ENCODE measurements at regions not wholly inside any gene's neighbourhood (a gene's known extent, or its start where the extent isn't known, plus 50 kb on each side); places are given as distances from the start of the nearest gene placed in this dataset.
A peak's percentile ranks its signal among the peaks of the same experiment; 100 is the strongest.
"Not testable (repeated sequence)": the region's sequence is repeated elsewhere in the genome, so short reads cannot be mapped to it uniquely, and the experiment has no call there.

DNA sequence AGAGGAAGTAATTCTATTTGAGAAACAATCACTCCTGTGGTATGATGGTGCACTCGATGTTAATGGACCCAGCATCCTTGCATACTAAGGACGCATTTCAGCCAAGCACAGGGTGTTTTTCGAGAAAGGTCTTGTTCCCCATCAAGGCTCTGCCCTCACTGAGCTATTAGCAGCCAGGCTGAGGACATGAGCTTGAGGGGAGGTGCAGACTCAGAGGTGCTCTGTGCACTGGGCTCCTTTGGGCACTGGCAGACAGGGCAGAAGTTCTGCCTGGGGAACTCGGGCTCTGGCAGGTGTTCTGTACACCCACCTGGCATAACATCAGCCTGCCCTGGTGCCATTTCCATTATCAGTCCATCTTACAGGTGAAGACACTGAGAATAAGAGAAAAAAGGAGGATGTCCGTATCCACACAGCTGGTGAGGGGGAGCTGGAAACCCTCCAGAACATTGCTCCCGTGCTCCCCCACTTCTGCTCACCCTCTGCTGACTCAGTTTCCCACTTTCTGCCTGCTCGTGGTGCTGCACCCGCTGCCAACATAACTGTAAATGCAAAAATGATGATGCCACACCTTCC, 92.7 kb upstream of the RET start:
- DNase-seq (ENCODE audit: insufficient read length, low spot score) (no peak), FAIRE-seq (no peak)

DNA sequence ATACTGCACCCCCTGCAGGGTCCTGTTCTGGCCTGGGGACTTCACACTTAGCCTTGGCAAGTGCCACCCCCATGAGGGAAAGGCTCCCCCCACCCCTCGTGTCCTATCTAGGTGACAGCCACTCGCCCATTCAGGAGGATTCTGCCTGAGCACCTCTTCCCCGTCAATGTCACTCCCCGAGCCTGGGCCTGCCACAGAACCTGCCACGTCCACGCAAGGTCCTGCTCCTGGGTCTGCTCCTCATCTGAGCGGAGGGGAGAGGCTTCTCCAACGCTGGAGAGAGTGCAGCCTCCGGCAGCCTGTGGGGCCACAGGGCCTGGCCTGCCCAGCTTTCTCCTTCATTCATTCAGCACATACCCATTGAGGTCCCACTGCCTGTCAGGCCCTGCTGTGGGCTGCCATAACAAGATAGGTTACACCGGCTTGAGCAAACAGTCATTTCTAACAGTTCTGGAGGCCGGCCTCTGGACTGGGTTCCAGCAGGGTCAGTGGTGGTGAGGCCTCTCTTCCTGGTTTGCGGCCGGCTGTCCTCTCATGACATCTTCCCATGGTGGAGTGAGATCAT, 92.0 kb upstream of the RET start:
- DNase-seq (ENCODE audit: insufficient read length, low spot score) (no peak), FAIRE-seq (no peak)

DNA sequence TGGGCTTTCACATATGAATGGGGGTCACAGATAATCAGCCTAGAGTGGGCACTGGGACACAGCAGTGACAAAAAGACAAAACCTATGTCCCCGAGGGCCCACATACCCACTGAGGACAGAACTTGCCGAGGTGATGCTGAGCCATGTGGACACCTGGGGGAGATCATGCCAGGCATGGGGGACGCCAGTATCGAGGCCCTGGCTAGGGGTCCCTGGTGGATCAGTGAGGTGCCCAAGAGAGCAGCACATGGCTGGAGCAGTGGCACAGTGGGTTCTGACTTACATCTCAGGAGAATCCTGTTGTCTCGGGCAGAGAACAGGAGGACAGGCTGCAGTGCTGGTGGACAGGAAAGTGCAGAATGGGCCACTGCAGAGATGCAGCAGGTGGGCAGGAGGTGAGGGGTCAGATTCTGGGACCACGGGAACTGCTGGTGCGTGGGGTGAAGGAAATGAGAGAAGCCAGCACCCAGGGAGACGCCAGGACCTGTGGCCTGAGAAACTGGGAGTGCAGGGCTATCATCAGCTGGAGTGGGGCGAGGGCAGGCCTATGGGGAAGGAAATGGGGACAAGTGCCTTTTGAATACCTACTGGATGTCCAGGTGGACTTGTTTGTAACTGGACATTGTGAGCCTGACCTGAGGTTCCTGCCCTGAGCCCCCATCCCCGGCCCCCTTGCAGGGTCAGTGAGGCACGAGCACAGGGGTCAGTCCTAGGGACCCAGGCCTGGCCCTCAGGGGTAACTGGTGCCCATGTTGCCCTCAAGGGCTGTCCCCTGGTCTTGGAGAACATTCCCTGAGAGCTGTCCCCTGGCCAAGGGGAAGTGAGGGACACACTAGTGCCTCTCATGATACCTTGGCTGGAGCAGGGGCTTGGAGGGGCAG, 91.2 kb upstream of the RET start:
- DNase-seq (ENCODE audit: insufficient read length, low spot score) (no peak), FAIRE-seq (no peak)

DNA sequence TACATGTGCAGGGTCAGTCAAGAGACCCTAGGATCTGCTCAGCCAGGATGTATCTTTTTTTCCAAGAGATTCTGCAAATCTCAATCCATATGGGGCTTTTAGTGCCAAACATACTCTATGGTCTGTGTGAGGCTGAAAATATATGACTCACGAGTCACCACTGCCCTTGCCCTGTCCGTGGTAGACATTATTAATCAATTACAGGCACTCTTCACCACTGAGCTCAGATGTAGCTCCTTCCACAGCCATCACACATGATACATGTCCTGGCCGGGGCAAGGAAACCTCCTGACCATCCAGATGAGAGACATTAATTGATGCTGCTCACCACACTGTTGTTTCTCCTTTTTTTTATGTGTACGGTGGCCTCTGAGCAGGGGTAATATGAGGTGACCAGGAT, 90.2 kb upstream of the RET start:
- FAIRE-seq (no peak), DNase-seq (ENCODE audit: insufficient read length, low spot score) (no peak)

DNA sequence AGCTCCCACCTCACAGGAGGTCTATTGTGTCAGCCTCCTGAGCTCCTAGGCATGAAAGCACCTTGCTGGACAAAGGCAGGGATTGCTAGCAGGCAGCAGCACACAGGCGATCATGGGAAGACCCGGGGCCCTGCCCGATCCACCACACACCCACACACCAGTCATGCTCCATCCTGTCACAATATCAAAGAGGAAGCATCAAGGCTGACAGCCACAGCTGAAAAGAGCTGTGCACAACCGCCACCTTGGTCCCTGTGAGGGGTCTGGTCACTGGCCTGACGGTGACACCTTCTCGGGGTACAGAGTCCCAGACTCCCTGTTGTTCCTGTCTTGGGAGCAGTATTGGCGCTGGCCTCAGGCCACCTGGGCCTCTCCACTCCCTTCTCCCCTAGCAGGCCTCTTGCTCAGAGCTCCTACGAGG, 89.7 kb upstream of the RET start:
- DNase-seq (ENCODE audit: insufficient read length, low spot score) (no peak), FAIRE-seq (no peak)

DNA sequence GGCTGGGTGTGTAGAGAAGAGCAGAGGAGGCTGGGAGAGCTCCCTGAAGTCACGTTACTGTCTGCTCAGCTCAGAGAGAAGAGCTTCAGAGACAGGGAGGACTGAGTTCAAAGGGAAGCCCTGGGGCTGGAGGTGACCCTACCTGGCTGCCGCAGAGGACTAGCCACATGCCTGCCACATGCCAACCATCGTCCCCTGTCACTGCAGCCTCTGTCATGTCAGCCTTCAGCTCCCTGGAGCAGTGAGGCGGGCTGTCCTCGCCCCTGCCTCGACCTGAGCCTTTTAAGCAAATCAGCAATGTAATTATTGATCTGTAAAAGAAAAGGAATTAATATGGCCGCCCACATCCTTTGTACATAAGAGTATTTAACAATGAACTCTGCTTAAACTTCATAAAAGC, 89.3 kb upstream of the RET start:
- FAIRE-seq = no peak
- DNase-seq (ENCODE audit: insufficient read length, low spot score) = no peak

DNA sequence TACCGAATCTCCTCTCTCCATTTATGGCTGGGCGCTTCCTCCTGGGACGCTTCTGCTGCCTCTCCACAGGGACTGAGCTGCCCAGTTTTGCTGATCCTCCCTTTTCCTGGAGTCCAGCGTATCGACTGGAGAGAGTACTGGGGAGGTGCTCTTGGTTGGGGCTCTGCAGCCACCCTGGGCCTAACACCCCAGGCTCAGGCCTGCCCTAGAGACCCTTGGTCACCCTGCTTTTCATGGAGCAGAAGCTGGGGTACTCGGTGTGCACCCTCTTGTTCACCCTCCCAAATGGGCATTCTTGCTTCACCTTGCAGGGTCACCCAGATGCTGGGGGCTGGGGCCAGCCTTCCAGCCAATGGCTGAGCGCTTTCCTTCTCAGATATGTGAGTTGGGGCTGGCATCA, 88.8 kb upstream of the RET start:
- no peak for DNase-seq (ENCODE audit: insufficient read length, low spot score)
- no peak for FAIRE-seq

DNA sequence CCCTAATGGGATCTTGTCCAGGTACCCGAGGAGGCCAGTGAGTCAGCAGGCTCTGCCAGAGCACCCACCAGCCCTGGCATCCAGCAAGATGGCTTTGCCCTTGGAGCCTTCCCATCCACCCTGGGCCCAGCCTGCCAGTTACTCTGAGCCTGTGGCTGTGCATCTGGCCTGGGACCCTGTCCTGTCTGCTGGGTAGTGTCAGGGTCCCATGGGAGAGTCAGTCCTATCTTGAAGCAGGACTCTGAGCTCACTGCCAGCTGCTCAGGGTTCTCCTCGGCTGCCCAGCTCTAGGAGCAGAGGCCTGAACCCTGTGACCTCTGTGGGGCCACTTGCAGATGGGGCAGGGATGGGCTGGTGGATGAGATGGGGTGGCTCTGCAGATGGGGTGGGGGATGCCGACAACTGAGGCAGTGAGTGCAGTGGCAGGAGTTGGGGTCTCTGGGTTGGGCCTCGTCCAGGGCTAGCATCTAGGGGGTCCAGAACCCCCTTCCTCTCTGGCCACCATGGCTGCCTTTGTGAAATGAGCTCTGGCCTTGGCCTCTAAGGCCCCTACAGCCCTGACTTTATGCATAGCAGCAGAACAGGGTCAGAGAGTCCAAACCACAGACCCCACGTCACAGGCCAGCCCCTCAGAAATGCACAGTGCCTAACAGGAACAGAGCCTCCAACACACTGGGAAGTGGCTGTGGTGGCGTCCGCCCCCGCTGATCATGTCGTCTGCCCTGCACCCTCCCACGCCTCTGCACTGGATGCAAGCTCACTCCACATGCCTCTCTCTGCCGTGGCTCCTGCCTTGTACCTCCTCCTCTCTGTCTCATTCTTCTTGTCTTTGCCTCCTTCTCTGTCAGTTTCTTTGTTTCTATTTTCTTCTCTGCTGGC, 88.1 kb upstream of the RET start:
- DNase-seq (ENCODE audit: insufficient read length, low spot score) = no peak
- FAIRE-seq = no peak

DNA sequence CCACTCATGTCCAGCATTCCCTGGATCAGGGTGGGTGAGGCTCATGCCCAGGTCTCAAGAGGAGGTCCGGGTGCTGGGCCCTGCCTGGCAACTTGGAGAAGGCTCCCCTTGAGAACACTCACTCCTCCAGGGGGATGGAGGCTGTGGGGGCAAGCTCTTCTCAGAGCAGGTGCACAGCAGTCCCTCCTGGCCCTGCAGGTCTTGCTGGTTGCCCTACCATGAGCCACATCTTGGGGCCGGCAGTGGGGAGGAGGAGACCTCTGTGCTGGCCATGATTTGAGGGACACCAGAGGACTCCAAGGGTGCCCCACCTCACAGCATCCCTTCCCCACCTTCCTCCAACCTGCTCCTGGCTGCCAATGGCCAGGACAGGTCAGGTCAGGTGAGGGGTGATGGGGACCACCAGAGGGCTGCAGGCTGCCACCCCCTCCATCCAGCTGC, 87.4 kb upstream of the RET start:
- DNase-seq (ENCODE audit: insufficient read length, low spot score) = no peak
- FAIRE-seq = no peak

DNA sequence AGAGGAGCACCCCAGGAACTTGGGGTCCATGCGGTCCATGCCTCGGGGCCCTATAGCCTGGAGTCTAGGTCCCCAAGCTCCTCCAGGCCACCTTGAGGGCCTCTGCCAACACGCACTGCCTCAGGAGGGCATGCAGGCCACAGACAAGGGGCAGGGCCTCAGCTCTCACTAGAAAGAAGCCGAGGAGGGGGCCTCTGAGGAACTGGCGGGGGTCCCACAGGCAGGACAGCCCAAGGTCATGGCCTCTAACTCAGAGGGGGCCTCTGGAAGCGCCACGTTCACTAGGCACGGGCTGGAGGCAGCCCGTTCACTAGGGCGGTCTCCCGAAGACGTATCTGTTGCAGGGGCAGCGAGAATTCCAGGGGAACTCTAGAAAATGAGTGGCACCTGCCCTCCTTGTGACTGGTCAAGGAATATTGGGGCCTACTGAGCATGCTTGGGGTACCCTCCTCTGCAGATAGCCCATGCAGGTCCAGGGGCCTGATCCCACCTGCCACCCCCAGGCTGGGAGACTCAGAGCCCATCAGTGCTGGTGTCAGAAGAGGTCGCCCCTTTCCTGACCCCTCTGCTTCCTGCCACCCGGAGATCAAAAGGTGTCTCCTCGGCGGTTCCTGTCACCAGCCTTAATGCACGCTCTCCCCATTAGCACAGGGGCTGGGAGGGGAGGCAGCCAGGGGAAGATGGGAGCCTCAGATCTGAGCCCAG, 86.7 kb upstream of the RET start:
- FAIRE-seq = no peak
- no peak for DNase-seq (ENCODE audit: insufficient read length, low spot score)

DNA sequence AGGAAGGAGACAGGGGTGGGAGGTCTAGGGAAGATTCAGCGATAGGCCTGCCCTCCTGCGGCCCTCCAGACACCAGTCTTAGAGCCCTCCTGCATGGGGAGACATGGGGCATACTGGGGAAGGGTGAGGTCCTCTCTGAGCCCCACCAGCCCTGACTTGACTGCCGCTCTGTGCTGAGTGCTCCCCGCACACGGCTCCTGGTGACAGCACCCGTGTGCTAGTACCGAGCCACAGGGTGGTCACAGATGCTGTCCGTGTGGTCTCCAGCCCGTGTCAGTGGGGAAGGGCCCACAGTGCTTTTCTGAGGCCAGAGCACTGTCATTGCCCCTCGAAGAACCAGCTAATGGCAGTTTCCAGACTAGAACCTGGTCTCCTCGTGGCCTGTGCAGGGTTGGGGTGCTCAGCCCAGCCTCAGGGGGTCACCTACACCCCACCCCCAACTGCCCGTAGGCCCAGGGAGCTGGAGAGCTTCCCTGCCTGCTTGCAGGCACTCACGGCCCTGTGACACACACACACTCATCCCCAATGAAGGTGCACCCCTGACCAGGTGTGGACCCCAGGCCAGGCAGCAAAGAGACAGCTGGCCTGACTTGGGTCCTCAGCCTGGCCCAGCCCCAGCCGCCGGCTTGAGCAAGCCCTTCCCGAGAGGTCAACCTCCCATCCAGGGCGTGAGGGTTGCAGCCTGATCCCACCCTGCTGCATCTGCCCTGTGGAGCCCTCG, 86.0 kb upstream of the RET start:
- FAIRE-seq = no peak

DNA sequence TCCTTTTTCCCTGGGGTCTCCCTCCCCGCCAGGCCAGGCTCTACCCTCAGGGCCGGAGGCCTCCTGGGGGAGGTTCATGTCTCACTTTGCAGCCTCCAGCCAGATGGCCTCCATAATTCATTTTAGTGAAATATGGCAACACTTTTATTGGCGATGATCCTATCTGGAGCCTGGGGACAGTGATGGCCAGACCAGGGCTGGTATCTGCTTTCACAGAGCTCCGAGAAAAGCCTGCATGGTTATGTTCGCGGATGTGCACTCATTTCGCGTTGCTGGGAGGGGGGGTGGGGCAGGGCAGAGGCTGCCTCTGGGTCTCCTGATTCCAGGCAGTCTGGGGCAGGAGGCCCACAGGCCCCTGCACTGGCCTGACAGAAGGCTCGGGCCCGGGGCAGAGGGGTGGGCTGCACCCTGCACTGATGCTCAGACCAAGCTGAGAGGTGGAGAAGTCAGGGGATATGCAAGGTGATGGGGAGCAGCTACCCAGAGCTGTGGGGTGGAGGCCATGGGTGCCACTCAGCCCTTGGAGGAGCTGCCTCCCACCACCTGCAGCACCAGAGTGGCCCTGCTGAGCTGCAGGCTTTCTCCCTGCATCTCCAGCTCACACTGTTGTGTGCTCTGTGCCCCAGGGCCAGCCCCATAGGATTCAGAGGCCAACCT, 85.3 kb upstream of the RET start:
- FAIRE-seq (no peak), DNase-seq (ENCODE audit: insufficient read length, low spot score) (no peak)

More for the DNA sequence above, 86.0 kb upstream of the RET start:
- no peak for DNase-seq (ENCODE audit: insufficient read length, low spot score)

DNA sequence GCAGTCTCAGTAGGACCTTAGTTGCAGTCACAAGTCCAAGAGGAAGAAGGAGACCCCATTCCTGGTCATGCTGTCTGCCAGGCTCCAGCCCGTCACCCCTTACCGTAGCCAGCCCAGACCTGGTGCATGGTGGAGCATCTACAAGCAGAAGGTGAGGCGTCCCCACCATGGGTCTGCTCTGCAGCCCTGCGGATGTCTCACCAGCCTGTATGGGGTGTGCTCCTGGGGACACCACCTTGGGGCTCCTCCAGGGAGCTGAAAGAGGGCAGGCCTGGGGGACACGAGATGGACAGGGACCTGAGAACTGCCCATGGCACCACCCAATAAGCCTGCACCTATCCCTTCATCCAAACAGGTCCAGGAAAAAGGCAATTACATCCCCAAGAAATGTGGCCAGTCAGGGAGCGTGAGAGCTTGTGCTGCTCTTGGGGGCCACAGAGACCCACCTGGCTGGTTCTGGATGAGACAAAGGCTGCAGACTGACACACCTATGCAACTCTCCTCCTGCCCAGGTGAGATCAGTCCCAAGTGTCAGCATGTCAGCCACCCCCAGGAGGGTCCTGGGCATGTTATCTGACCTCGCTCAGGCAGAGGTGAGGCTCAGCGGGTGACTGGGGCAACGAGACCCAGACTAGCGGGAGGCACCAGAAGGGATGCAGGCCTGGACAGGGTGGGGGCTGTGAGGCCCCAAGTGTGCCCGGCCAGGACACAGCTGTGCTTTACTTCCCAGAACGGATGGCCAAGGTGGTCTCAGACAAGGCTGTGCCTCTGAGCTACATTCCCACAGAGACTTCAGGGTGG, 84.5 kb upstream of the RET start:
- no peak for FAIRE-seq
- DNase-seq (ENCODE audit: insufficient read length, low spot score) = no peak

DNA sequence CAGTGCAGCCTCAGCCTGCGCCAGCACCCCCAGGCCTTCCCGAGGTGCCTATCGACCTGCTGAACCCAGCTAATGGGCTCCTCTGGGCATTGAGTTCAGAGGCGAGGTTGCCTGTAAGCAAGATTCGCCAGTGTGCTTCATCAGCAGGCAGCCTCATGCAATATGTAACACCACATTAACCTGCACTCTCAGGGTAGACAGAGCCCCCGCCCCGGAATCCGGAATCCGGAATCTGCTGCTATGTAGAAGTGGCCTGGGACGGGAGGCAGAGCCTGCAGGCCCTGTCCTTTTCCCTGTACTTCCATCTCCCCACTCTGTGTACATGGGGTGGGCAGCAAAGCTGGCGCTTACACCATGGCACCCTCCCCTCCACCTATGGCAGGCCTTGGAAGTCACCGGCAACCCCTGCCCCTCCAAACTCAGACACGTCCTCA, 83.9 kb upstream of the RET start:
- no peak for DNase-seq (ENCODE audit: insufficient read length, low spot score)

DNA sequence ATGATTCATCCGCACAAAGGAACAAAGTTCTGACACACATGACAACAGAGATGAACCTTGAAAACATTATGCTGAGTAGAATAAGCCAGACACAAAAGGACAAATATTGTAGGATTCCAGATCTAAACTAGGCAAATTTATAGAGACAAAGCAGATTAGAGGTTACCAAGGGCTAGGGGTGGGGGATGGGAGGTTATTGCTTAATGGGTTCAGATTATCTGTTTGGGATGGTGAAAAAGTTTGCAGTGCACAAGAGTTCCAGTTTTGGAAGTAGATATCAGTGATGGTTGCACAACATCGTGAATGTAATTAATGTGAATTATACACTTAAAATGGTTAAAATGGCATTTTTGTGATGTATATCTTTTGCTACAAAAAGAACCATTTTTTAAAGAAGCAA, 82.0 kb upstream of the RET start:
- peak; percentile 44 for FAIRE-seq

More for the DNA sequence above, 83.9 kb upstream of the RET start:
- FAIRE-seq = no peak

DNA sequence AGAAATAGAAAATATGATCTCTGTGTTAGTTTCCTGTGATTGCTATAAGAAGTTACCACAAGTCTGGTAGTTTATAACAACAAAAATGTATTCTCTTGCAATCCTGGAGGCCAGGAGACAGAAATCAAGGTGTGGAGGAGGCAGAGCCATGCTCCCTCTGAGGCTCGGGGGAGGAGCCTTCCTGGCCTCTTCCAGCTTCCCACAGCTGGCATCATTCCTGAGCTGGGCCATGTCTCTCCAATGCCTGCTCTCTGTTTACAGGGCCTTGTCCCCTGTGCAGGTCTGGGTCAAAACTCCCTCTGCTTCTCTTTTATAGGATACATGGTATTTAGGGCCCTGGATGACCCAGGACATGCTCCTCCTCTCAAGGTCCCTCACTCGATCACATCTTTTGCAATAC, 81.3 kb upstream of the RET start:
- no peak for FAIRE-seq

More for the DNA sequence above, 82.0 kb upstream of the RET start:
- DNase-seq (ENCODE audit: insufficient read length, low spot score) = not testable (repeated sequence)

DNA sequence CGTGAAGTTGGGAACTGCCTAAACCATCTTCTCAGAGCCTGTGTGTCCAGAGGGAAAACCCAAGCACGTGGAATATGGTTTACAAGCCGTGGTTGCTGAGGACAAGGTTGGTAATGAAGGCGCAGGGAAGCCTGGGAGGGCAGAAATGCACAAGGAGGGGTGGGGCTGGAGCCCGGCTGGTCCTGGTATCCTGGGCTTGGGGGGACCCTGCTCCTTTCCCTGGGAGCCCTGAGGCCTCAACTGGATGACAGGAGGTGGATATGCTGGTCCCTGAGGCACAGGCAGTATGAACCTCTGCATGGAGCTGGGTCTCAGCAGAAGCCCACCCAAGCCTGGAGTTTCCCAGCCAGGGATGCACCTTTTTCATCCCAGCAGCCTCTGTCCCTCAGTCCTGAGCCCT, 80.3 kb upstream of the RET start:
- DNase-seq (ENCODE audit: insufficient read length, low spot score) (no peak), FAIRE-seq (no peak)

More for the DNA sequence above, 81.3 kb upstream of the RET start:
- DNase-seq (ENCODE audit: insufficient read length, low spot score) = no peak

DNA sequence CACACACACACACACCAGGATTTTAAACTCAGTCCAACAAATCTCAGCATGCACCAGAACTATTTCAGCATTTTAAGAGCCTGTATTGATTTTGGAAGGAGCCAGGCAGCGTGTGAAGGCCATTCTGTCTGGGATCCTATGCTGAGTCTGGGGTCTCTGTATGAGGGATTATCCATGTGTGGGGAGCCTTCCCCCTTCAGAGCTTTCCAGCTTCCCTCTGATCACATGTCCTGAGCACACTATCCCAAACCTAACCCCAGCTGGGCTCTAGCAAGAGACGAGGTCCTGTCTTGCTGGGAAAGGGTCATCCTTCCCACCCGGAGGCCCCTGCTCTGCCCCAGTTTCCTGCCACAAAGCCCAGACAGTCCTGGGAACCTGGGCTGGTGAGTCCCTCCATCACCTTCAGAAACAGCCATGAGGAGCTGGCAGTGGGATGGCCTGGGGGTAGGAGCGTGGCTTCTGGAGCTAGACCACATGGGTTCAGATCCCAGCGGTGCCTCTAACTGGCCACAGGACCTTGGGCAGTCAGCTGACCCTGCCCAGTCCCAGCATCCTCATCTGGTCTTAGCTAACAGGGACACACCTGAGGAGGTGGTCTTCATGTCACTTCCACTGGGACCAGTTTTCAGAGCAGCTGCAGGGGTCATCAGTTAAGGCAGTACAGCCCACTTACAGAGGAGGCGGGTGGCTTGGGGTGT, 79.6 kb upstream of the RET start:
- FAIRE-seq (no peak), DNase-seq (ENCODE audit: insufficient read length, low spot score) (no peak)
